GM12892 (cell line): ENCODE measurements at regions not wholly inside any gene's neighbourhood (a gene's known extent, or its start where the extent isn't known, plus 50 kb on each side); places are given as distances from the start of the nearest gene placed in this dataset.
"Not testable (repeated sequence)": the region's sequence is repeated elsewhere in the genome, so short reads cannot be mapped to it uniquely, and the experiment has no call there.

Experiments
- POLR2A ChIP-seq: IDR thresholded peaks from 2 replicates; pipeline ENCODE4 v1.6.1; 2011; ENCODE audit warnings: low read depth, low read length, control low read depth
- POLR2AphosphoS5 ChIP-seq: IDR thresholded peaks from 2 replicates; pipeline ENCODE4 v1.6.1; 2011; ENCODE audit warnings: low read depth, low read length, control low read depth

- not testable (repeated sequence) for TF ChIP-seq POLR2AphosphoS5, POLR2A
These were observed 95.9 kb upstream of the LYPLAL1 start for GRCh38 chr1:219077767-219078166.
